Osteocyte (in vitro differentiated cells): ENCODE measurements at regions not wholly inside any gene's neighbourhood (a gene's known extent, or its start where the extent isn't known, plus 50 kb on each side); places are given as distances from the start of the nearest gene placed in this dataset.

ENCODE experiments used
- DNase-seq: peaks from one replicate; pipeline ENCODE4 v3.0.0; 2021; ENCODE audit warnings: mixed read lengths; ENCODE audit not compliant: unreplicated experiment; ENCODE audit errors: extremely low spot score
- H3K27ac Mint-ChIP-seq: one replicate; pipeline ENCODE4 v1.8.0; 2021; ENCODE audit warnings: mild to moderate bottlenecking, mixed read lengths; ENCODE audit not compliant: unreplicated experiment
- H3K27me3 Mint-ChIP-seq: one replicate; pipeline ENCODE4 v1.8.0; 2021; ENCODE audit warnings: mixed read lengths; ENCODE audit not compliant: unreplicated experiment
- H3K36me3 Mint-ChIP-seq: one replicate; pipeline ENCODE4 v1.8.0; 2021; ENCODE audit warnings: mixed read lengths; ENCODE audit not compliant: unreplicated experiment
- H3K4me1 Mint-ChIP-seq: one replicate; pipeline ENCODE4 v1.8.0; 2021; ENCODE audit warnings: mixed read lengths; ENCODE audit not compliant: unreplicated experiment
- H3K4me3 Mint-ChIP-seq: one replicate; pipeline ENCODE4 v1.8.0; 2021; ENCODE audit warnings: mild to moderate bottlenecking, moderate library complexity, mixed read lengths; ENCODE audit not compliant: unreplicated experiment
- H3K9me3 Mint-ChIP-seq: one replicate; pipeline ENCODE4 v1.8.0; 2021; ENCODE audit warnings: mixed read lengths; ENCODE audit not compliant: unreplicated experiment
- CTCF ChIP-seq: fragments of 200-600 bp; sonication (generic); IDR thresholded peaks from 2 replicates; pipeline ENCODE4 v1.5.0; 2021; ENCODE audit warnings: antibody characterized with exemption, mild to moderate bottlenecking, moderate library complexity

- H3K27ac Mint-ChIP-seq: no peak overlapping the region
- no peak for DNase-seq
- no peaks in the 10 kb centered on the region for H3K36me3 Mint-ChIP-seq
- no peaks in the 10 kb centered on the region for H3K4me1 Mint-ChIP-seq
- no peak for TF ChIP-seq CTCF
- peaks cover 26% of the 10 kb centered on the region for H3K9me3 Mint-ChIP-seq
- H3K4me3 Mint-ChIP-seq: no peak overlapping the region
- peaks cover 5% of the 10 kb centered on the region for H3K27me3 Mint-ChIP-seq
Measured at GRCh38 chr13:38283346-38283745, 66.3 kb upstream of the UFM1 start.

GRCh38 chr13:38265132-38265497 lies 84.5 kb upstream of the UFM1 start:
- H3K36me3 Mint-ChIP-seq: no peaks in the 10 kb centered on the region
- H3K4me3 Mint-ChIP-seq: no peak overlapping the region
- H3K4me1 Mint-ChIP-seq: peaks cover 5% of the 10 kb centered on the region
- H3K27ac Mint-ChIP-seq: no peak overlapping the region
- DNase-seq: no peak
- no peaks in the 10 kb centered on the region for H3K27me3 Mint-ChIP-seq
- H3K9me3 Mint-ChIP-seq: peaks cover 6% of the 10 kb centered on the region
- TF ChIP-seq CTCF: no peak

GRCh38 chr13:38264363-38265131 lies 85.1 kb upstream of the UFM1 start:
- H3K4me3 Mint-ChIP-seq: no peak overlapping the region
- peaks cover 5% of the 10 kb centered on the region for H3K4me1 Mint-ChIP-seq
- no peak for TF ChIP-seq CTCF
- H3K27ac Mint-ChIP-seq: no peak overlapping the region
- no peak for DNase-seq
- H3K36me3 Mint-ChIP-seq: no peaks in the 10 kb centered on the region
- peaks cover 1% of the 10 kb centered on the region for H3K9me3 Mint-ChIP-seq
- H3K27me3 Mint-ChIP-seq: no peaks in the 10 kb centered on the region

GRCh38 chr13:38262211-38262610 lies 87.4 kb upstream of the UFM1 start:
- DNase-seq: no peak
- no peak for TF ChIP-seq CTCF
- no peak overlapping the region for H3K4me3 Mint-ChIP-seq
- no peaks in the 10 kb centered on the region for H3K27me3 Mint-ChIP-seq
- H3K36me3 Mint-ChIP-seq: no peaks in the 10 kb centered on the region
- H3K9me3 Mint-ChIP-seq: no peaks in the 10 kb centered on the region
- no peak overlapping the region for H3K27ac Mint-ChIP-seq
- peaks cover 5% of the 10 kb centered on the region for H3K4me1 Mint-ChIP-seq

GRCh38 chr13:38255600-38255999 lies 94.1 kb upstream of the UFM1 start:
- Mint-ChIP-seq H3K27ac (no peak overlapping the region), H3K36me3 (no peaks in the 10 kb centered on the region), H3K9me3 (no peaks in the 10 kb centered on the region), H3K4me3 (no peak overlapping the region), H3K27me3 (no peaks in the 10 kb centered on the region), H3K4me1 (no peaks in the 10 kb centered on the region)
- no peak for TF ChIP-seq CTCF
- DNase-seq: no peak
